A549 (cell line): ENCODE measurements at regions not wholly inside any gene's neighbourhood (a gene's known extent, or its start where the extent isn't known, plus 50 kb on each side); places are given as distances from the start of the nearest gene placed in this dataset.

Experiments
- ATAC-seq, 2 experiments: fragments of 200-7000 bp in 1 of 2; fragments of >200 bp in 1 of 2; cut with Nextera tagmentation in 1 of 2; cut with Tn5 transposase in 1 of 2; 3 replicates each; pipeline versions ENCODE4 v1.8.0 to v1.9.1; 2018 to 2020; ENCODE audit warnings: mild to moderate bottlenecking in 1 of 2, moderate library complexity in 1 of 2
- CTCF ChIA-PET: fragments of 300-600 bp; sonication (Branson Sonifier 250); formaldehyde crosslinking; extraction: SDS; loops from one replicate; lab custom pipeline; 2021; ENCODE audit warnings: antibody characterized with exemption, inconsistent platforms; lab: Yijun Ruan, JAX
- POLR2A ChIA-PET: fragments of 350-600 bp; formaldehyde crosslinking; extraction: SDS; loops from one replicate; lab custom pipeline; 2021; ENCODE audit warnings: antibody characterized with exemption, inconsistent platforms; lab: Yijun Ruan, JAX
- DNase-seq, 2 experiments: peaks; one replicate each; pipeline versions ENCODE4 v3.0.0 to v3.0.0-alpha.2; 2011 to 2016; ENCODE audit warnings: low read depth in 1 of 2, low spot score in 1 of 2
- FAIRE-seq: peaks from 2 replicates; lab custom pipeline; 2011; peaks lifted over from hg19 to GRCh38; lab: Jason Lieb, UNC
- H3K27ac ChIP-seq, 2 experiments: fragments of >200 bp; sonication (Bioruptor Twin); formaldehyde crosslinking; 3 replicates each; pipeline ENCODE4 v1.5.1; 2016 to 2017
- H3K4me1 ChIP-seq: fragments of >200 bp; sonication (Bioruptor Twin); formaldehyde crosslinking; 3 replicates; pipeline ENCODE4 v1.6.1; 2016
- H3K4me2 ChIP-seq: fragments of >200 bp; sonication (Bioruptor Twin); formaldehyde crosslinking; 3 replicates; pipeline ENCODE4 v1.6.1; 2016
- H3K4me3 ChIP-seq: fragments of >200 bp; sonication (Bioruptor Twin); formaldehyde crosslinking; 3 replicates; pipeline ENCODE4 v1.5.1; 2016
- H3K9me3 ChIP-seq: fragments of >200 bp; sonication (Bioruptor Twin); formaldehyde crosslinking; 3 replicates; pipeline ENCODE4 v1.6.1; 2016
- BHLHE40 ChIP-seq: IDR thresholded peaks from 2 replicates; pipeline ENCODE4 v1.6.1; 2012; ENCODE audit warnings: low read depth, low read length, inconsistent platforms
- CBX2 ChIP-seq: fragments of 200-600 bp; sonication (generic); IDR thresholded peaks from 2 replicates; pipeline ENCODE4 v1.6.1; 2016; ENCODE audit warnings: low read depth, mild to moderate bottlenecking, borderline replicate concordance
- CHD2 ChIP-seq: fragments of 150-350 bp; IDR thresholded peaks from 2 replicates; pipeline ENCODE4 v1.6.1; 2014; ENCODE audit warnings: low read length; ENCODE audit not compliant: partially characterized antibody
- EHF ChIP-seq: fragments of 250-450 bp; sonication (Bioruptor Pico); IDR thresholded peaks from 2 replicates; pipeline ENCODE4 v1.5.0; 2020; ENCODE audit warnings: mild to moderate bottlenecking
- EP300 ChIP-seq, 2 experiments: fragments of >200 bp; sonication (Bioruptor Twin); formaldehyde crosslinking; IDR thresholded peaks; 2 replicates in 1 of 2; 3 replicates in 1 of 2; pipeline ENCODE4 v1.6.1; 2016 to 2017
- ESRRA ChIP-seq: fragments of 150-350 bp; IDR thresholded peaks from 2 replicates; pipeline ENCODE4 v1.6.1; 2014; ENCODE audit warnings: mild to moderate bottlenecking, low read length, borderline replicate concordance
- FOSB ChIP-seq: fragments of 250-450 bp; sonication (Bioruptor Pico); IDR thresholded peaks from 2 replicates; pipeline ENCODE4 v1.5.0; 2020; ENCODE audit warnings: mild to moderate bottlenecking, moderate library complexity
- FOSL2 ChIP-seq, 2 experiments: fragments of 450-650 bp in 1 of 2; fragments of >200 bp in 1 of 2; sonication (Bioruptor Twin) in 1 of 2; formaldehyde crosslinking; IDR thresholded peaks; 2 replicates each; pipeline versions ENCODE4 v1.5.0 to v1.6.1; 2016 to 2020; ENCODE audit warnings: mild to moderate bottlenecking in 1 of 2, moderate library complexity in 1 of 2
- FOXS1 ChIP-seq: fragments of 250-450 bp; sonication (Bioruptor Pico); IDR thresholded peaks from 2 replicates; pipeline ENCODE4 v1.5.0; 2020; ENCODE audit warnings: mild to moderate bottlenecking, moderate library complexity
- HEYL ChIP-seq: fragments of 250-450 bp; sonication (Bioruptor Pico); IDR thresholded peaks from 2 replicates; pipeline ENCODE4 v1.8.0; 2021; ENCODE audit warnings: mild to moderate bottlenecking, moderate library complexity
- HOXA7 ChIP-seq: fragments of 250-450 bp; sonication (Bioruptor Pico); IDR thresholded peaks from 2 replicates; pipeline ENCODE4 v1.5.0; 2020; ENCODE audit warnings: mild to moderate bottlenecking, moderate library complexity
- HOXB5 ChIP-seq: fragments of 250-450 bp; sonication (Bioruptor Pico); IDR thresholded peaks from 2 replicates; pipeline ENCODE4 v1.5.0; 2020; ENCODE audit warnings: mild to moderate bottlenecking, moderate library complexity
- KDM1A ChIP-seq: fragments of 200-600 bp; sonication (generic); IDR thresholded peaks from 2 replicates; pipeline ENCODE4 v1.6.1; 2016; ENCODE audit warnings: low read depth, mild to moderate bottlenecking
- KDM5A ChIP-seq: fragments of 200-600 bp; sonication (generic); IDR thresholded peaks from 2 replicates; pipeline ENCODE4 v1.6.1; 2016; ENCODE audit warnings: antibody characterized with exemption, mild to moderate bottlenecking
- MAFK ChIP-seq: fragments of 450-650 bp; IDR thresholded peaks from 2 replicates; pipeline ENCODE4 v1.6.1; 2014; ENCODE audit not compliant: partially characterized antibody
- NFE2L2 ChIP-seq: fragments of 150-350 bp; conservative IDR thresholded peaks from 2 replicates; pipeline ENCODE4 v1.6.1; 2014; ENCODE audit warnings: low read length
- NR3C1 ChIP-seq: fragments of >200 bp; sonication (Bioruptor Twin); formaldehyde crosslinking; IDR thresholded peaks from 3 replicates; pipeline ENCODE4 v1.6.1; 2017
- PBX3 ChIP-seq: IDR thresholded peaks from 2 replicates; pipeline ENCODE4 v1.6.1; 2012
- PHF8 ChIP-seq: fragments of 200-600 bp; sonication (generic); IDR thresholded peaks from 2 replicates; pipeline ENCODE4 v1.6.1; 2016; ENCODE audit warnings: low read depth, mild to moderate bottlenecking, antibody characterized with exemption, moderate library complexity, borderline replicate concordance
- POLR2A ChIP-seq: IDR thresholded peaks from 2 replicates; pipeline ENCODE4 v1.6.1; 2012; ENCODE audit warnings: mild to moderate bottlenecking, low read length
- RARB ChIP-seq: fragments of 250-450 bp; sonication (Bioruptor Pico); IDR thresholded peaks from 2 replicates; pipeline ENCODE4 v1.8.0; 2021; ENCODE audit warnings: mild to moderate bottlenecking, moderate library complexity
- RCOR1 ChIP-seq: fragments of 150-350 bp; IDR thresholded peaks from 2 replicates; pipeline ENCODE4 v1.6.1; 2014; ENCODE audit warnings: antibody characterized with exemption, low read length, low read depth
- TP53 ChIP-seq: fragments of 250-450 bp; sonication (Bioruptor Pico); IDR thresholded peaks from 2 replicates; pipeline ENCODE4 v1.5.0; 2021; ENCODE audit warnings: mild to moderate bottlenecking, moderate library complexity
- ZFP36 ChIP-seq: fragments of 450-650 bp; IDR thresholded peaks from 2 replicates; pipeline ENCODE4 v1.6.1; 2014; ENCODE audit warnings: borderline replicate concordance; ENCODE audit not compliant: partially characterized antibody
- ZNF302 ChIP-seq: fragments of 250-450 bp; sonication (Bioruptor Pico); IDR thresholded peaks from 2 replicates; pipeline ENCODE4 v1.9.0; 2021; ENCODE audit warnings: inconsistent platforms, mild to moderate bottlenecking, moderate library complexity
- ZSCAN20 ChIP-seq: fragments of 250-450 bp; sonication (Bioruptor Pico); IDR thresholded peaks from 2 replicates; pipeline ENCODE4 v1.8.0; 2022; ENCODE audit warnings: mild to moderate bottlenecking, moderate library complexity
- WGBS: methylation state at CpG from one replicate; pipeline ENCODE4 v1.1.6; 2017; ENCODE audit errors: missing lambda C conversion rate; 5-methylcytosine and 5-hydroxymethylcytosine counted together
- TF ChIP-seq, protein P1 (sequence below): fragments of >200 bp; sonication (Bioruptor Twin); formaldehyde crosslinking; IDR thresholded peaks from 2 replicates; pipeline ENCODE4 v1.6.1; 2016
- TF ChIP-seq, protein P2 (sequence below): fragments of 250-450 bp; sonication (Bioruptor Pico); IDR thresholded peaks from 2 replicates; pipeline ENCODE4 v1.5.0; 2020; ENCODE audit warnings: low read depth, mild to moderate bottlenecking, moderate library complexity
- TF ChIP-seq, protein P3 (sequence below): IDR thresholded peaks from 2 replicates; pipeline ENCODE4 v1.6.1; 2012; ENCODE audit warnings: low read depth, borderline replicate concordance

- DNase-seq: no peak
- Histone ChIP-seq H3K9me3 (no peaks in the 10 kb centered on the region), H3K4me2 (no peak overlapping the region), H3K27ac (no peak overlapping the region), H3K4me3 (no peak overlapping the region), H3K4me1 (no peaks in the 10 kb centered on the region)
- ChIA-PET POLR2A (no interaction called here), CTCF (interaction anchor here (1.5 kb wide), 1 partner anchor 112 kb away, joined by 3 read pairs; no protein-coding TSS in a partner anchor)
- TF ChIP-seq ZFP36: no peak
- TF ChIP-seq POLR2A: no peak
- TF ChIP-seq, protein P1, sequence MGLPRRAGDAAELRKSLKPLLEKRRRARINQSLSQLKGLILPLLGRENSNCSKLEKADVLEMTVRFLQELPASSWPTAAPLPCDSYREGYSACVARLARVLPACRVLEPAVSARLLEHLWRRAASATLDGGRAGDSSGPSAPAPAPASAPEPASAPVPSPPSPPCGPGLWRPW: no peak
- no peak for TF ChIP-seq NR3C1
- TF ChIP-seq, protein P2, sequence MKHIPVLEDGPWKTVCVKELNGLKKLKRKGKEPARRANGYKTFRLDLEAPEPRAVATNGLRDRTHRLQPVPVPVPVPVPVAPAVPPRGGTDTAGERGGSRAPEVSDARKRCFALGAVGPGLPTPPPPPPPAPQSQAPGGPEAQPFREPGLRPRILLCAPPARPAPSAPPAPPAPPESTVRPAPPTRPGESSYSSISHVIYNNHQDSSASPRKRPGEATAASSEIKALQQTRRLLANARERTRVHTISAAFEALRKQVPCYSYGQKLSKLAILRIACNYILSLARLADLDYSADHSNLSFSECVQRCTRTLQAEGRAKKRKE (CRISPR knock-in tag): no peak
- no peak for TF ChIP-seq TP53
- no peak for TF ChIP-seq ZNF302 (CRISPR knock-in tag)
- no peak for TF ChIP-seq MAFK
- TF ChIP-seq FOXS1 (CRISPR knock-in tag): no peak
- no peak for TF ChIP-seq ZSCAN20 (CRISPR knock-in tag)
- TF ChIP-seq ESRRA: no peak
- TF ChIP-seq HEYL (CRISPR knock-in tag): no peak
- no peak for TF ChIP-seq HOXB5
- no peak for TF ChIP-seq FOSB (CRISPR knock-in tag)
- no peak for TF ChIP-seq RARB (CRISPR knock-in tag)
- WGBS: 82% methylated on average over 5 of the region's 5 CpGs
- ATAC-seq: no peak
- no peak for FAIRE-seq
These were observed 128.5 kb downstream of the MIAT start for GRCh38 chr22:26785932-26786331.

DNA sequence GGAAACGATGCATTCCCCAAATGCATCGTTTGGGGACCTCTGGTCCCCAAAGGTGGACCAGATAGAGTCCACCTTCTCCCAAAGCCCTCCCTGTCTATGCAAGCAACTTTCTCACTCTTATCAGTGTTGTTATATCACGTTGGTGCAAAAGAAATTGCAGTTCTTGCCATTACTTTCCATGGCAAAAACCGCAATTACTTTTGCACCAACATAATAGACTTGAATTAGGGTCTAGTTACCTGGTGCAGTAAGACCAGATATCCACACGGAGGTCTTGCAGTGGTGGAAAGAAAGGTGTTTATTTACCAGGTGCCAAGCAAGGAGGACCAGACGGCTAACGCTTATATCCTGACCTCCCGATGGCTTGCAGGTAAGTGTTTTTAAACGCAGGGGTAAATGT, 129.0 kb downstream of the MIAT start:
- ATAC-seq (no peak), DNase-seq (no peak), FAIRE-seq (no peak)
- POLR2A ChIA-PET: no interaction called here
- Histone ChIP-seq H3K9me3 (no peaks in the 10 kb centered on the region), H3K4me3 (no peak overlapping the region), H3K4me1 (no peaks in the 10 kb centered on the region), H3K27ac (no peak overlapping the region), H3K4me2 (no peak overlapping the region)
- CTCF ChIA-PET: interaction anchor here (0.7 to 1.5 kb wide), 2 partner anchors 30 to 113 kb away, joined by 3 read pairs; no protein-coding TSS in a partner anchor
- TF ChIP-seq FOSL2 (IDR thresholded peaks at IDR 0.05) (no peak), FOSL2 (CRISPR knock-in tag; IDR thresholded peaks at IDR 0.05) (no peak), KDM5A (no peak), ZSCAN20 (CRISPR knock-in tag) (no peak), EHF (CRISPR knock-in tag) (no peak), CBX2 (no peak), CHD2 (no peak), NR3C1 (no peak), NFE2L2 (no peak), EP300 (IDR thresholded peaks at IDR 0.05) (no peak), RCOR1 (no peak), PBX3 (no peak), HOXA7 (CRISPR knock-in tag) (no peak), TP53 (no peak), MAFK (no peak)
- WGBS: 80% methylated on average over 9 of the region's 9 CpGs

DNA sequence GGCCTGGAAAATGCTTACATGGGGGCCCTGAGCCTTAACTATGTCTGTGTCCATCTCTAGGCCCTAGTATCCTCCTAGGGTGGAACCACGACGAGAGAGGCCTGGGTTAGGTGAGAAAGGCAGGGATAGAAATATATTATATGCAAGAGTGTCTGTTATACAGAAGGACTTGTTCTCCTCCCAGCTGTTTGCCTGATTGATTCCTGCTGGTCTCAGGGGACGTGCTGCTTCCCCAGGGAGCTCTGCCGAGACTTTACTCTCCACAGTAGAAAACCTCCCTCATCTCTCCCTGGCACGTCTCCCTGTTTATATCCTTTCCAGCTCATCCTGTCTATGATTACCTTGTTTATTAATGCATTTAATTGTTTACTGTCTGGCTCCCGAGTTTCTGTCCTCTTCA, 132.6 kb downstream of the MIAT start:
- ChIA-PET POLR2A (no interaction called here), CTCF (no interaction called here)
- WGBS: 74% methylated on average over 6 of the region's 6 CpGs
- no peak overlapping the region for H3K4me2 ChIP-seq
- H3K27ac ChIP-seq: no peak overlapping the region
- no peaks in the 10 kb centered on the region for H3K9me3 ChIP-seq
- ATAC-seq (no peak), DNase-seq (no peak), FAIRE-seq (no peak)
- H3K4me3 ChIP-seq: no peak overlapping the region
- TF ChIP-seq PHF8: no peak
- no peak for TF ChIP-seq KDM1A
- TF ChIP-seq, protein P3, sequence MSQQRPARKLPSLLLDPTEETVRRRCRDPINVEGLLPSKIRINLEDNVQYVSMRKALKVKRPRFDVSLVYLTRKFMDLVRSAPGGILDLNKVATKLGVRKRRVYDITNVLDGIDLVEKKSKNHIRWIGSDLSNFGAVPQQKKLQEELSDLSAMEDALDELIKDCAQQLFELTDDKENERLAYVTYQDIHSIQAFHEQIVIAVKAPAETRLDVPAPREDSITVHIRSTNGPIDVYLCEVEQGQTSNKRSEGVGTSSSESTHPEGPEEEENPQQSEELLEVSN: no peak
- no peak for TF ChIP-seq BHLHE40
- H3K4me1 ChIP-seq: no peaks in the 10 kb centered on the region
